ENCODE measurements at regions not wholly inside any gene's neighbourhood (a gene's known extent, or its start where the extent isn't known, plus 50 kb on each side); places are given as distances from the start of the nearest gene placed in this dataset.

DNA sequence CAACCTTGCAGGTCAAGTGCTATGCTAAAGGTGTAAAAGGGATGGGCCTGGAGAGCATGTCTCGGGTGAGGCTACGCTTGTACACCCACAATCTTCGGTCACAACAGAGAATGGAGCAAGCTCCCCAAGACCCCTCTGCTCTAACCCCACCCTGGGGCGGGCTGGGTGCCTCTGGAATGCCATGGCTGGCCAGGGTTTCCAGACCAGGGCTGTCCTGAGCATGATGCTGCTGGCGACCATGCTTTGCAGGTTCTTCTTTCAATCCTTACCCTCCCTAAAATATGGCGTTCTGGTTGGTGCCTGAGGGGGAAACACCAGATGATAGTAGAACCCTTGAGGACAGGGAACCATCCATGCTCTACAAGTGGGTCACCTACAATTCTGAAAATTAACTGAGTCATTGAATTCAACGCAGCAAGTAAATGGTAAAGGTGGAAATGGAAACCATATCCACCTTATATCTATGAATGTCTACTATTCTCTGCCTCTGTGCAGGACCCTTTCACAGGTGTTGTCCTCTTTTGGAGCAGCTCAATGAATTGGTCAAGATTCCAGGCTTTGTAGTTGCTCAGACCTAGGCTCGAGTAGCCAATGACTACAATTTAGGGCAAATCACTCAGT is 111.6 kb upstream of the EGLN3 start:
- WGBS (ENCODE audit: insufficient coverage, low coverage, missing lambda C conversion rate), result 73% methylated on average over 8 of the region's 8 CpGs
- H3K27ac ChIP-seq (ENCODE audit: extremely low read depth, low read depth, low read length), result no peak overlapping the region
- intact Hi-C loops (cut with micrococcal nuclease) (no loop called here), in situ Hi-C loops (cut with MboI) (no loop called here)
- no peaks in the 10 kb centered on the region for H4K20me1 ChIP-seq (replicated peaks; ENCODE audit: control insufficient read depth, insufficient read depth, low read length)
- TF ChIP-seq KAT8 (IDR thresholded peaks at IDR 0.05; ENCODE audit: low read depth), result no peak
- TF ChIP-seq KDM1A (IDR thresholded peaks at IDR 0.05), result peak in 1 of 2 experiments; percentile 37; a peak in 1 of 4 replicates
- CTCF ChIA-PET (ENCODE audit: low intra/inter-chr PET ratio), result no interaction called here
- H3K4me1 ChIP-seq (replicated peaks in 1 of 2; ENCODE audit: control insufficient read depth in 2 of 2, insufficient read depth in 2 of 2, low read length in 2 of 2), result peaks cover 13 to 31% of the 10 kb centered on the region in 2 experiments; a peak in 4 of 5 replicates
- no TSS peak for BruUV-seq (replicated peaks)
- POLR2A ChIA-PET, result interaction anchor here (1.4 kb wide), 1 partner anchor 112 kb away, joined by 5 read pairs; no protein-coding TSS in a partner anchor
- no peak for FAIRE-seq
- ATAC-seq, result no peak
- no peaks in the 10 kb centered on the region for H3K9me3 ChIP-seq (replicated peaks; ENCODE audit: control insufficient read depth, insufficient read depth, low read depth, low read length)
- H3K4me2 ChIP-seq (ENCODE audit: insufficient read depth, low read length), result no peak overlapping the region
- no peaks in the 10 kb centered on the region for H3K27me3 ChIP-seq (ENCODE audit: control insufficient read depth in 2 of 2, insufficient read depth in 2 of 2, low read length in 2 of 2)
- H3K79me2 ChIP-seq (ENCODE audit: control insufficient read depth, insufficient read depth, low read length), result no peaks in the 10 kb centered on the region
- H3K36me3 ChIP-seq (ENCODE audit: control insufficient read depth, insufficient read depth, low read length), result no peaks in the 10 kb centered on the region
- no peak overlapping the region for H2AFZ ChIP-seq (ENCODE audit: low read depth, low read length)
- no peak overlapping the region for H3K9ac ChIP-seq (ENCODE audit: insufficient read depth in 1 of 2, low read depth in 2 of 2, low read length in 2 of 2)
- H3K4me3 ChIP-seq, result no peak overlapping the region
- DNase-seq (ENCODE audit: extremely low read depth in 1 of 4, low spot score in 3 of 4), result no peak
- no peaks in the 10 kb centered on the region for H3K9me1 ChIP-seq (ENCODE audit: control insufficient read depth, insufficient read depth, low read length)

DNA sequence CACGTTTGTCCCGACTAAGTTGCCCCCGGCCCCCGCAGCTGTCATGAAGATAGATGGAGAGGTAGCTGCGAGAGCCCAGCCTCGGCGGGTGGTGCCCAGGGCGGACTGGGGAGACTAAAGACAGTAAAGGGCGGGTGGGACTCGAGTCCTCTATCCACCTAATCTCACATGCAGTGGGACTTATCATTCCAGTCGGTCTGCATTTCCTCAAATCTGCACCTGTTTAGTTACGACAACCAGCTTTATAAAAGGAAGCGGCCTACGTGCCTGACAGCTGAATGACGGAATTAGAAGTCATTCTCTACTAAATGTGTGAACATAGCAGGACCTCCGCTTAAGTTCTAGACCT is 109.8 kb upstream of the EGLN3 start:
- Histone ChIP-seq H3K4me1 (replicated peaks in 1 of 2; ENCODE audit: control insufficient read depth in 2 of 2, insufficient read depth in 2 of 2, low read length in 2 of 2) (peaks cover 13 to 31% of the 10 kb centered on the region in 2 experiments; a peak in 4 of 5 replicates), H3K27me3 (ENCODE audit: control insufficient read depth in 2 of 2, insufficient read depth in 2 of 2, low read length in 2 of 2) (no peaks in the 10 kb centered on the region), H3K4me2 (ENCODE audit: insufficient read depth, low read length) (peak overlapping the region; percentile 65), H3K9me1 (ENCODE audit: control insufficient read depth, insufficient read depth, low read length) (no peaks in the 10 kb centered on the region), H2AFZ (ENCODE audit: low read depth, low read length) (peak overlapping the region; percentile 91), H3K79me2 (ENCODE audit: control insufficient read depth, insufficient read depth, low read length) (no peaks in the 10 kb centered on the region), H3K36me3 (ENCODE audit: control insufficient read depth, insufficient read depth, low read length) (no peaks in the 10 kb centered on the region), H3K27ac (ENCODE audit: extremely low read depth, low read depth, low read length) (peak overlapping the region; percentile 84), H3K4me3 (peak overlapping the region; percentile 40), H3K9me3 (replicated peaks; ENCODE audit: control insufficient read depth, insufficient read depth, low read depth, low read length) (no peaks in the 10 kb centered on the region), H3K9ac (ENCODE audit: insufficient read depth in 1 of 2, low read depth in 2 of 2, low read length in 2 of 2) (peak overlapping the region; percentile 75 to 94), H4K20me1 (replicated peaks; ENCODE audit: control insufficient read depth, insufficient read depth, low read length) (no peaks in the 10 kb centered on the region)
- CTCF ChIA-PET (ENCODE audit: low intra/inter-chr PET ratio), result no interaction called here
- intact Hi-C loops (cut with micrococcal nuclease) (no loop called here), in situ Hi-C loops (cut with MboI) (no loop called here)
- 32% methylated on average over 12 of the region's 16 CpGs for WGBS (ENCODE audit: insufficient coverage, low coverage, missing lambda C conversion rate)
- DNase-seq (ENCODE audit: extremely low read depth in 1 of 4, low spot score in 3 of 4), result no peak
- POLR2A ChIA-PET, result interaction anchor here (0.9 to 1.7 kb wide), 7 partner anchors 8 to 111 kb away, joined by 3 to 7 read pairs (median 3); no protein-coding TSS in a partner anchor
- FAIRE-seq, result no peak
- BruUV-seq (replicated peaks), result no TSS peak
- ATAC-seq, result peak; percentile 12; the same call in 2 of the 3 replicates
- TF ChIP-seq NR2C2 (CRISPR knock-in tag; IDR thresholded peaks at IDR 0.05) (no peak), NR2C2 (tag; IDR thresholded peaks at IDR 0.05) (0 out of 2 replicates have a peak, but pooled peaks have one; percentile 4), EGR1 (conservative IDR thresholded peaks at IDR 0.05) (0 out of 2 replicates have a peak, but pooled peaks have one; percentile 4)
- TF ChIP-seq, protein P1, sequence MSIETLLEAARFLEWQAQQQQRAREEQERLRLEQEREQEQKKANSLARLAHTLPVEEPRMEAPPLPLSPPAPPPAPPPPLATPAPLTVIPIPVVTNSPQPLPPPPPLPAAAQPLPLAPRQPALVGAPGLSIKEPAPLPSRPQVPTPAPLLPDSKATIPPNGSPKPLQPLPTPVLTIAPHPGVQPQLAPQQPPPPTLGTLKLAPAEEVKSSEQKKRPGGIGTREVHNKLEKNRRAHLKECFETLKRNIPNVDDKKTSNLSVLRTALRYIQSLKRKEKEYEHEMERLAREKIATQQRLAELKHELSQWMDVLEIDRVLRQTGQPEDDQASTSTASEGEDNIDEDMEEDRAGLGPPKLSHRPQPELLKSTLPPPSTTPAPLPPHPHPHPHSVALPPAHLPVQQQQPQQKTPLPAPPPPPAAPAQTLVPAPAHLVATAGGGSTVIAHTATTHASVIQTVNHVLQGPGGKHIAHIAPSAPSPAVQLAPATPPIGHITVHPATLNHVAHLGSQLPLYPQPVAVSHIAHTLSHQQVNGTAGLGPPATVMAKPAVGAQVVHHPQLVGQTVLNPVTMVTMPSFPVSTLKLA (conservative IDR thresholded peaks at IDR 0.05), result peak in 1 of 2 experiments; percentile 9; a peak in 2 of 4 replicates

Measured in K562 (cell line).